ENCODE measurements at regions not wholly inside any gene's neighbourhood (a gene's known extent, or its start where the extent isn't known, plus 50 kb on each side); places are given as distances from the start of the nearest gene placed in this dataset.

- TF ChIP-seq ZNF462 (CRISPR knock-in tag; IDR thresholded peaks at IDR 0.05), result no peak
These were observed 275.6 kb downstream of the TFAP2B start (continued) for GRCh38 chr6:51094271-51094670.

GRCh38 chr6:51098246-51098645 lies 279.6 kb downstream of the TFAP2B start:
- Mint-ChIP-seq H3K27ac (no peak overlapping the region), H3K4me1 (no peaks in the 10 kb centered on the region), H3K9me3 (no peaks in the 10 kb centered on the region), H3K4me3 (no peak overlapping the region), H3K36me3 (ENCODE audit: low read depth) (no peaks in the 10 kb centered on the region), H3K27me3 (ENCODE audit: insufficient read depth, low read depth, poor library complexity) (peaks cover 1% of the 10 kb centered on the region)
- DNase-seq (ENCODE audit: low spot score), result no peak
- no peaks in the 10 kb centered on the region for H3K79me2 ChIP-seq (replicated peaks; ENCODE audit: insufficient read depth)
- H3K4me1 ChIP-seq (ENCODE audit: insufficient read depth), result no peaks in the 10 kb centered on the region
- H3K4me3 ChIP-seq, result no peak overlapping the region
- H2AFZ ChIP-seq, result no peak overlapping the region
- ATAC-seq, result no peak
- H3K4me2 ChIP-seq, result no peak overlapping the region
- H3K27ac ChIP-seq (ENCODE audit: low read depth), result no peak overlapping the region
- no peaks in the 10 kb centered on the region for H3F3A ChIP-seq (replicated peaks; ENCODE audit: low read depth)
- no peaks in the 10 kb centered on the region for H3K9me2 ChIP-seq (ENCODE audit: insufficient read depth)
- H3K27me3 ChIP-seq (ENCODE audit: insufficient read depth), result no peaks in the 10 kb centered on the region
- no peaks in the 10 kb centered on the region for H3K36me3 ChIP-seq (ENCODE audit: insufficient read depth)
- H4K20me1 ChIP-seq (replicated peaks; ENCODE audit: insufficient read depth), result no peaks in the 10 kb centered on the region
- no peak for TF ChIP-seq CTCF (conservative IDR thresholded peaks at IDR 0.05; ENCODE audit: low read depth in 2 of 2)
- no peak for TF ChIP-seq CREB1 (CRISPR knock-in tag; IDR thresholded peaks at IDR 0.05; ENCODE audit: low read depth)
- no peak for TF ChIP-seq STAT1 (IDR thresholded peaks at IDR 0.05; ENCODE audit: unreplicated experiment)
- no peak for TF ChIP-seq ZNF462 (CRISPR knock-in tag; IDR thresholded peaks at IDR 0.05)
- no peak for TF ChIP-seq ETS1 (IDR thresholded peaks at IDR 0.05)
